GM18519 (cell line): ENCODE measurements at regions not wholly inside any gene's neighbourhood (a gene's known extent, or its start where the extent isn't known, plus 50 kb on each side); places are given as distances from the start of the nearest gene placed in this dataset.
"Not testable (repeated sequence)": the region's sequence is repeated elsewhere in the genome, so short reads cannot be mapped to it uniquely, and the experiment has no call there.

ENCODE experiments used
- ATAC-seq: cut with Tn5 transposase; IDR thresholded peaks from one replicate; pipeline ENCODE4 v1.9.1; 2021; ENCODE audit warnings: mild to moderate bottlenecking, moderate library complexity; ENCODE audit not compliant: unreplicated experiment, low FRiP score

GRCh38 chr3:137198374-137198773, 240.6 kb downstream of the IL20RB start:
- not testable (repeated sequence) for ATAC-seq

GRCh38 chr3:137199678-137200077, 241.9 kb downstream of the IL20RB start:
- ATAC-seq, result no peak

GRCh38 chr3:137201066-137201465, 243.3 kb downstream of the IL20RB start:
- no peak for ATAC-seq

GRCh38 chr3:137202941-137203340, 245.2 kb downstream of the IL20RB start:
- no peak for ATAC-seq

GRCh38 chr3:137204409-137204808, 246.6 kb downstream of the IL20RB start:
- ATAC-seq, result no peak

- no peak for ATAC-seq
Measured at GRCh38 chr3:137205394-137206045, 247.7 kb downstream of the IL20RB start.

GRCh38 chr3:137207616-137208015, 249.8 kb downstream of the IL20RB start:
- ATAC-seq, result no peak

- ATAC-seq, result no peak
Measured at GRCh38 chr3:137217733-137218132, 259.9 kb downstream of the IL20RB start.

- ATAC-seq, result no peak
Measured at GRCh38 chr3:137219801-137220445, 262.1 kb downstream of the IL20RB start.

- no peak for ATAC-seq
Measured at GRCh38 chr3:137222736-137223225, 265.0 kb downstream of the IL20RB start.

GRCh38 chr3:137224464-137224863, 266.7 kb downstream of the IL20RB start:
- ATAC-seq, result no peak

- ATAC-seq, result no peak
Measured at GRCh38 chr3:137242836-137243400, 285.1 kb downstream of the IL20RB start.

- ATAC-seq, result no peak
Measured at GRCh38 chr3:137246491-137246890, 288.7 kb downstream of the IL20RB start.

- ATAC-seq, result peak; percentile 65
Measured at GRCh38 chr3:137249311-137249940, 291.6 kb downstream of the IL20RB start.

- ATAC-seq, result no peak
Measured at GRCh38 chr3:137259089-137259488, 301.3 kb downstream of the IL20RB start.

- ATAC-seq, result no peak
Measured at GRCh38 chr3:137259701-137260100, 301.9 kb downstream of the IL20RB start.

GRCh38 chr3:137264071-137264820, 306.5 kb downstream of the IL20RB start:
- ATAC-seq, result no peak

- no peak for ATAC-seq
Measured at GRCh38 chr3:137264843-137265330, 307.1 kb downstream of the IL20RB start.

GRCh38 chr3:137282871-137283270, 325.1 kb downstream of the IL20RB start:
- ATAC-seq, result no peak

GRCh38 chr3:137285924-137286323, 328.1 kb downstream of the IL20RB start:
- no peak for ATAC-seq
